Anterior cingulate cortex (tissue), 58 donors: ENCODE measurements at regions not wholly inside any gene's neighbourhood (a gene's known extent, or its start where the extent isn't known, plus 50 kb on each side); places are given as distances from the start of the nearest gene placed in this dataset.
A peak's percentile ranks its signal among the peaks of the same experiment; 100 is the strongest.

Source experiments
- DNase-seq, 58 donors: peaks; one replicate each; lab custom pipeline; 2025; lab: John Stamatoyannopoulos, UW

GRCh38 chr4:163941221-163941905 is 446.9 kb downstream of the TMA16 start:
- no peak for DNase-seq

DNA sequence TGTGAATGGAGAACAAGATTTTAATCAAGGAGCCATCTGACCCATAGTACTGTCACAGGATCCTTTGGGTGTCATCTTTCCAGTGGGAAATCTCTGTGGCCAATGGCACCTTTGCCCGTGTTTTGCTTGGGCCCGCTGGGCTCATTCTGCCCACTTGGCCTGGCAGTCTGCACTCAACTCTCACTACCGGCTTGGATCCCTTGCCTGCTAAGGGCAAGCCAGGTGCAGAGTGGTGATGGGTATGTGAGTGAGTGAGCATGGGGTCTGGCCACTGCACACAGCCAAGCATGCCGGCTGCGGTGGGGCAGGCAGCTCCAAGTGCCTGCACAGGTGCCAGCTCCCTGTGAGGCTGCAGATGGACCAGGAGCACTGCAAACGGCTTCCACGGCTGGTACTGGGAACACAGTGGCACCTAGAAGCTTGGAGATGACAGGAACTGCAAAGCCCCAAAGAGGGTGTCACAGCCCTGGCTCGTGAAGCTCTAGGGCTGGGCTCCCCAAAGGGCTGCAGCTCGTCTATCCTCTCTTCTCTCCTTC is 454.5 kb downstream of the TMA16 start:
- no peak for DNase-seq

DNA sequence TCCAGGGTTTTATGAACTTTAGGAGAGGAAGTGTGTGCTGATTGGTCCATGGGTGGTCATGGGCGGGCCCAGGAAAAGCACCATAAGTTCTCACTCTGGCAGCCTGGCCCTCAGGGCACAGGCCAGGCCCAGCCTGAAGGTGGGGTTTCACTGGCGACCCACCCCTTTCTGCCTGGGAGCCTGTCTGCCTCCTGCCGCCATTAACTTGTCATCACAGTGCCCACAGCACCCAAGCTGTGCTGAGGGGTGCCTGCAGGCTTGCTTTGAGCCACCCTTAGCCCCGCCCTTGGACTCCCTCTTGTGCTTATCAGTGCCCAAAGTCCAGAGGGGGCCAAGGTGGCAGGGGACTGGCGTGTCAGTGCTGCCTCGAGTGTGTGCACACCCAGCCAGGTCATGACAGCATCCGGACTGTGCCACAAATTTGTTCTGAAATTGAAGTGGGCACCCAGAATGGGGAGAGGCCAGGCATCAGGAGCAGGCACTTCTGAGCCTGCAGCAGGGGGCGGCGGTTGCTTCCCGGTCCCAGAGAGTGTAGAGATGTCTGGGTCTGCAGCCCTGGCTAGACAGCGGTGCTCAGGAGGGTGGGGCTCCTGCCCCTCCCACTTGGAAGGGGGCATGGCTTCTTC is 455.6 kb downstream of the TMA16 start:
- DNase-seq: peak in 1 of 58 donors; percentile 3

DNA sequence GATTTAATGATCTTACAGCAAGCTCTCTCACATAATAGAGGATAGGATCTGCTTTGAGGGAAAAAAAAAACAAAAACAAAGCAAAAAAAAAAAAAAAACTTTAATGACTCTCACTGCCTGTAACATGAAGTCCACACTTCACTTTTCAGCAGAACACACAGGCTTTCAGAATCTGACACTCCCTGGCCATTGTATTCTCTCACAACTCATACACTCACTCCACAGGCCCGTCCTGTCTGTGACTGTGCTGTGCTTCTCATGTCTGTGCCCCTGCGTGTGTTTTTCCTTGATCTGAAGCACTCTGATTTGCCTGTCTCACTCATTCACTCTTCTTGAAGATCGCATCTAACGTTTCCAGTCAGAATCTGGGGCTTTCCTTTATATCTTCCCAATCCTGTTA is 460.8 kb downstream of the TMA16 start:
- DNase-seq: no peak

DNA sequence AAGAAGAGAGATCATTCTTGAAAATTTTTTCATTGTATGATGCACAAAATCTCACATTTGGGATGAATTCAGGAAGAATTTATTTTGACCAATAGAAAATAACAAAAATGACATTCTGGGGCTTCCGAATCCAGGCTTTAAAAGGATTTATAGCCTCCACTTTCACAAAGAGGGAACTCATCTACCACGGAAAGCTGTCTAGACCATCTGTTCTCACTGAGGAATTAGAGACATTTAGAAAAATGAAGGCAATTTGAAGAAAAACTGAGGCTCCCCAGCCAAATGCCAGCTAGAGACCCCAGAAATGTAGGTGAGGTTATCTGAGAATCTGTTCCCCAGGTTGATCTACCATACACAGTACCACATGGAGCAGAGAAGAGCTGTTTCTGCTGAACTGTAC is 464.3 kb downstream of the TMA16 start:
- DNase-seq: no peak

DNA sequence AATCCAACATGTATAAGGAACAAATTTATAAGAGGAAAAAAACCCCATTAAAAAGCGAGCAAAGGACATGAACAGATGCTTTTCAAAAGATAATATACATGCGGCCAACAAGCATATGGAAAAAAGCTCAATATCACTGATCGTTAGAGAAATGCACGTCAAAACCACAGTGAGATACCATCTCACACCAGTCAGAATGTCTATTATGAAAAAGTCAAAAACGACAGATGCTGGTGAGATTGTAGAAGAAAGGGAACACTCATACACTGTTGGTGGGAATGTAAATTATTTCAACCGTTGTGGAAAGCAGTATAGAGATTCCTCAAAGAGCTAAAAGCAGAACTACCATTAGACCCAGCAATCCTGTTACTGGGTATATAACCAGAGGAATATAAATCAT is 465.4 kb downstream of the TMA16 start:
- no peak for DNase-seq

GRCh38 chr4:163966612-163967011 is 472.1 kb downstream of the TMA16 start:
- no peak for DNase-seq

DNA sequence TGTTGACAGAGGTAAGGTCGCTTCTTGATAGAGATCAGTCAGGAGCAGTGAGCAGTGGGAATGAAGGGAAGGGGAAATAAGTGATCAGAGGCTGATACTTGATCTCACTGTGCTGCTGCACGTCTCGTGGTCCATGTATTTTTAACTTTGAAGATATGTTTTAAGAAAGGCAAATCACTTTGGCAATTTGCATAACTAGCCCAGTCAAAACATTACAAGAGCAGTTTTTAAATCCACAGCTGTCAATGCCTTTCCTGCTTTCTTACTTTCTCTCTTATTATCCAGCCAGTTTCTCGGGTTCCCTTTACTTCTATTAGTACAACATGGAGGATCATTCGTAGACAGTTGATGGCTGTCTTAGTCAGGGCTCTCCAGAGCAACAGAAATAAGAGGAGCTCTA is 472.8 kb downstream of the TMA16 start:
- no peak for DNase-seq

DNA sequence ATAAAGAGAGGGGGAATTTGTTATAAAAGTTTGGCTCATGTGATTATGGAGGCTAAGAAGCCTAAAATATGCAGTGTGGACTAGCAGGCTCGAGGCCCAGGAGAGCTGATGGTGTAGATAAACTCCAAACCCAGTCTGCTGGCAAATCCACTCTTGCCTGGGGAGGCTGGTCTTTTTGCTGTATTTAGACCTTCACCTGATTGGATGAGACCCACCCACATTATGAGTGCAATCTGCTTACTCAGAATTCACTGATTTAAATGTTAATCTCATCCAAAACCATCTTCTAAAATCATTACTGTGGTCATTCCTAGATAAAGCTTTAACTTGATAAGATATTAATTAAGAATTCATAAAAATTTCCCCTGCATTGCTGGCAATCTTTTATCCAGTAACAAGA is 473.2 kb downstream of the TMA16 start:
- DNase-seq: no peak

DNA sequence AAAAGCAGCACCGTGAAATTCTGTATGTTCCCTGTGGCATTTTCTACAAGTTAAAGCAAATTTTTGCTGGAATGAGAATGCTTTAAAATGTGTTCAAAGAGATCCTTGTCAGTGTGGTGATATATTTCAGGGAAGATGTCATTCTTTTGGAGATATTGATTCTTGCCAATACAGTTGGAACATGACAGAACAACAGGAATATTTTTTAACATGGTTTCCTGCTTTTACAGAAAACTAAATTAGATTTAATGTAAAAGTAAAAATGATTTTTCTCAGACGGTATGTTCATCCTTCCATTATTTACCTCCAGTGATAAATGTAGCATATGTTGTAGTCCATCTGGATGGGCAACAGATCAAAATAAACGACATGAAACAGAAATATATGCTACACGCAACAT is 474.8 kb downstream of the TMA16 start:
- no peak for DNase-seq

DNA sequence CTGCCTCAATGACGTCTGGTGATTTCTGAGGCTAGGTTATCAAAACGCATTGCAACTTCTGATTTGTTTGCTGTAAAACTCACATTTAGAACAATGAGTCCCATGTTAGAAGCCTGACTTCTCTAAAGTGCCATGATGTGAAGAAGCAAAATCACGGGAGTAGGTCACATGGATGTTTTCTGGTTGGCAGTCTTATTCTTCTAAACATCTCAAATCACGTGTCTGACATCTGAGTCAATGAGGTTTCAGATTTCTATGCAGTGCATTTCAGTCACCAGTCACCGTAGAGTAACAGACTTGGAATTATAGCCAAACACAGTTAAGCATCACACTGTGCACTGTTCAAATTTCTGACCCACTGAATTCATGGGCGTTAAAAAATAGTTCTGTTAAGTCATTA is 482.1 kb downstream of the TMA16 start:
- no peak for DNase-seq

- no peak for DNase-seq
These were observed 493.9 kb downstream of the TMA16 start for GRCh38 chr4:163988391-163988790.

DNA sequence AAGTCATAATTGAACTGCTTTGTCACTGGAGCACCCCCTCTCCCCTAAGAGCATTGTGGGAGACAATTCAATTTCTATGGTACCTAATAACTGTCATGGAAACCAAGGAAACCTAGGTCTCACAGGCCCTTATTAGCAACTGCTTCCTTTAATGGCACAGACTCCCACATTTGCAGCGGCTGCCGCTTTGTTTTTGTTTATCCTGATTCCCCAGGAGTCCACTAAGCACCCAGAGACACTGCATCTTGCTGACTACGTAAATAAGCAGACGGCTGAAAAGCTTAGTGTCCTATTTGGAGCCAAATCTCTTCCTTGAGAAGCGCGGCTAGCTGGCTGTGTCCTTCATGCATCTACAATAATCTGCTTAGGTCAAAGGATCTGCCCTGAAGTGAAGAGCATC is 494.4 kb downstream of the TMA16 start:
- DNase-seq: peak in 3 of 58 donors; percentile 5 to 15 (median 9)

DNA sequence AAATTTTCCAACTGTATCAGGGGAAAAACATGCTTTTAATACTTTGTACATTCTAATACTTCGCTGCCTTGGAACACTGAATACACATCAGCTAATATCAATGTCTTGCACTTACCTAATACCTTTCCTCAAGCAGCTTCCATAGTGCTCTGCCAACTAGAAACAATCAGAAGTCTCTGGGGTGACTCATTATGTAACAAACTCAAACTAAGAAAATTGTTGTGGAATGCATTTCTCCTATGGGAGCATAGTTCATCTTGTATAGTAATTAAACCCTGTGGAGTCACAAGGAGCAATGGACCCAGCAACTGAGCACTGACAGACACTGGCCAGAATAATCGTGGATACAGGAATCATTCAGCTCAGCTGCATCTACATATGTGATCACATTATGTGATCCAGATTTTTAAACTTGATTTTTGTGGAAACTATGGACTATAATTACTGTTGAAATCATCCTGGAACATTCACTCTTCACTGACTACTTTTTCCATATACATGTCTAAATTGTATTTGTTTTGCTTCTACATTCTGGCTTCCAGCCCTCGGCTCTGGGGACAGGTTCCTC is 496.9 kb downstream of the TMA16 start:
- no peak for DNase-seq

DNA sequence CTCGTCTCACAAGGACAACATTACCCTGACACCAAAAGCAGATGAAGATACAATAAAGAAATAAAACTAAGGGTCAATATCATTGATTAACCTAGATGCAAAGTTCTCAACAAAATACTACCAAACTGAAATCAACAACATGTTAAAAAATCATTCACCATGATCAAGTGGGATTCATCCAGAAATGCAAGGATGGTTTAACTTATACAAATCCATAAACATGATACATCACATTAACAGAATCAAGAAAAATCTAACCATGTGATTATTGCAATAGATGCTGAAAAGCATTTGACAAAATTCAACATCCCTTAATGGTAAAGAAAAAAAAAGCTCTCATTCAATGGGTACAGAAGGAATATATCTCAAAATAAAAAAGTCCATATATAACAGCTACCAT is 514.9 kb downstream of the TMA16 start:
- DNase-seq: no peak

DNA sequence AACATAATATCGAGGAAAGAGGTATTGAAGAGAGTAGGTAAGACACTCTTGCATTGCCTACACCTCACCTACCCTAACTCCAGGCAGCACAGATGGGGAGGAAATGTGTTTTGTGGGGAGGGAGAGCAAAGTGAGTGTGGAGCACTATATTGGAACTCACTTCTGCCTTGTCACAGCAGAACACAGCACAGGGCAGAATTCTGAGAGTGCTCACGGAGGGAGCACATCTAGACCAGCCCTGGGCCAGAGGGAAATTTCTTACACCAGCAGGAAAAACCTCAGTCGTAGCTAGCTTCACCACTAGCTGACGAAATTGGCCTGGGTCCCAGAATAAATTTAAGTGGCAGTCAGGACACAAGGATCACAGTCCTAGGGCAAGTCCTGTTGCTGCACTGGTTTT is 517.3 kb downstream of the TMA16 start:
- DNase-seq: no peak

DNA sequence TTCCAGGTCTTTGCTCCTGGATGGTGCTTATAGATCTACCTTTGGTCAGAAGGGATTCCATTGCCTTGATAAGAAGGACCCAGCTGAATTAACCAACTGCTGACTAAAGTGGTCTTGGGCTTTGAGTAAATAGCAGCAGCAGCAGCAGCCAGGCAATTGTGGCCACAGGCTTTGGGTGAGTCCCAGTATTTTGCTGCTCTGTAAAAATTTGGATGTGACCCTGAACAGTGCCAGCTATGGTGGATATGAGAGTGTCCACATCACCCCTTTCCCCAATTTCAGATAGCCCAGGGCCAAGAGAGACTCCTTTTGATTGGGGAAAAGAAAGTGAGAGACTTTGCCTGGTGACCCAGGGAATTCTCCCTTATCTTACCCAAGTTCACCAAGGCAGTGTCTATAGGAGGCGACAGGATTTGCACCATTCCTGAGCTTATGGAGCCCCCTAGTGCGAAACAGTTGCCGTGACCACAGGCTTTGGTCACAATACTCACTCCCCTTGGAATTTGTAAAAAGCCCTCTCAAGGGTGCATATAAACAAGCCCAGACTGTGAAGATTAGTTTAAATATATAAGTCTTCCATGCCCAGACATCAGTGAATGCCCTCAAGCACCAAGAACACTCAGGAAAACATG is 518.0 kb downstream of the TMA16 start:
- DNase-seq: peak in 1 of 58 donors; percentile 3

- DNase-seq: no peak
These were observed 527.5 kb downstream of the TMA16 start for GRCh38 chr4:164021947-164022346.

GRCh38 chr4:164023214-164023613 is 528.7 kb downstream of the TMA16 start:
- DNase-seq: no peak

DNA sequence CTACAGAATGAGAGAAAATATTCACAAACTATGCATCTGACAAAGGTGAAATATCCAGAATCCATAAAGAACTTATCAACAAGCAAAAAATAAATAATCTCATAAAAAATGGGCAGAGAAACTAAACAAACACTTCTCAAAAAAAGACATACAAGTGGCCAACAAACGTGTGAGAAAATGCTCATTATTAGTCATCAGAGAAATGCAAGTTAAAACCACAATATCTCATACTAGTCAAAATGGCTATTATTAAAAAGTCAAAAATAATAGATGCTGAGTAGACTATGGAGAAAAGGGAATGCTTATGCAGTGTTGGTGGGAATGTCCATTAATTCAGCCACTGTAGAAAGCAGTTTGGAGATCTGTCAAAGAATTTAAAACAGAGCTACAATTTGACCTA is 533.3 kb downstream of the TMA16 start:
- no peak for DNase-seq

GRCh38 chr4:164039482-164039881 is 545.0 kb downstream of the TMA16 start:
- DNase-seq: no peak
